Right cardiac atrium (tissue), 5 donors: ENCODE measurements at regions not wholly inside any gene's neighbourhood (a gene's known extent, or its start where the extent isn't known, plus 50 kb on each side); places are given as distances from the start of the nearest gene placed in this dataset.

Experiments
- ATAC-seq, 2 donors: fragments of 200-7000 bp; cut with Tn5 transposase; one replicate each; pipeline versions ENCODE4 v1.8.0 to v1.9.1; 2020; ENCODE audit warnings: moderate library complexity in 2 of 2, mild to moderate bottlenecking in 1 of 2
- DNase-seq, 3 donors: peaks; one replicate each; pipeline ENCODE4 v3.0.0-alpha.2; 2020
- H3K27ac ChIP-seq: one replicate; pipeline ENCODE4 v1.5.1; 2013; ENCODE audit warnings: mild to moderate bottlenecking, low read length, control low read depth, moderate library complexity
- H3K27me3 ChIP-seq: one replicate; pipeline ENCODE4 v1.6.1; 2013; ENCODE audit not compliant: control insufficient read depth, insufficient read depth
- H3K4me1 ChIP-seq: one replicate; pipeline ENCODE4 v1.6.1; 2013; ENCODE audit warnings: low read length; ENCODE audit not compliant: control insufficient read depth, insufficient read depth
- H3K4me3 ChIP-seq: one replicate; pipeline ENCODE4 v1.5.1; 2013; ENCODE audit warnings: low read length, control low read depth
- H3K9me3 ChIP-seq: one replicate; pipeline ENCODE4 v1.6.1; 2013; ENCODE audit warnings: low read length; ENCODE audit not compliant: control insufficient read depth
- WGBS: extraction: QIAGEN DNeasy Blood & Tissue Kit; methylation state at CpG from one replicate; pipeline ENCODE4 v1.1.7; 2013; 5-methylcytosine and 5-hydroxymethylcytosine counted together
- intact Hi-C, 4 donors: fragments of 100-400 bp; cut with DNase I; formaldehyde crosslinking; loops; one replicate each; pipeline versions ENCODE4 v1.11.0 to v1.14.0; 2022 to 2023
- donor health status: healthy with polysubstance abuse.
- donor health status: DM: no; HTN: yes; CAD: no.
- donor health status: DM: no; HTN: no; CAD: no.
- donor health status: DM: no; HTN: yes; CAD: no; lungs with severe emphysema.
- donor health status: DM: yes; HTN: yes; CAD: no.

DNA sequence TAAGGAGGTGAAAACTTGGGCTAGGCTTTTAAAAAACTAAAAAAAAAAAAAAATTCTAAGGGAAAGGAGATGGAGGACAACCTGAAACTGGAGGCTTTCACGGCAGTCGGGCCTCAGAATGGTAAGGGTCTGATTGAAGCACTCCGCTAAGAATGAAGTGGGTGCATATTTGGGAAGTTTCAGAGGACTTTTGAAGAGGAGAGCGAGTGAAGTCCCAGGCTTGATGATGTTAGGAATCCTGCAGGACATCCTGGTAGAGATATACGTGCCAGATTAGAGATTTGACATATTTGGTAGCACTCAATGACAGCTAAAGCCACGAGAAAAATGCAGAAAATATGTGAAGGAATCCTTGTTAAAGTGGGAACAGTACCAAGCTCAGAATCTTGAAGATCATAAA, 186.2 kb downstream of the SNAPC1 start:
- H3K9me3 ChIP-seq: no peaks in the 10 kb centered on the region
- 77% methylated on average over 6 of the region's 6 CpGs for WGBS
- intact Hi-C loops: no loop called here
- H3K4me3 ChIP-seq: no peak overlapping the region
- ATAC-seq (no peak), DNase-seq (no peak)
- no peaks in the 10 kb centered on the region for H3K27me3 ChIP-seq
- no peak overlapping the region for H3K27ac ChIP-seq
- no peaks in the 10 kb centered on the region for H3K4me1 ChIP-seq

DNA sequence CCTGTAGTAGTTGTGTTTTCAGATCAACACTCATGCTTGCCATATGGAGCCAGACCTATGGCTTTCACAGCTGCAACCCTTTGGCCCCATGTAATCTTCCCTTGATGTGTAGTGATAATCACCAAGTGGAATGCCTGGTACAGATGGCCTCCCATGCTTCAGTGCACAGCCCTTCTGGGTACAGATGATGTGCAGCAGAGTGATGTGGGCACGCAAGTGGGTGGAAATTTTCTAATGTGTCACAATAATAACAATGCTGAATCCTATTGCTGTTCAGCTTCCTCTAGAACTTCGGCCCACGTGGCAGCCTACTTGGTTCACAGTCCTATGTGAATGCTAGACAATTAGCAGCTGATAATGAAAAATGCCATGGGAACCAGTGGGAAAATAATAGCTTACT, 188.1 kb downstream of the SNAPC1 start:
- WGBS: 71% methylated on average over 3 of the region's 3 CpGs
- no peaks in the 10 kb centered on the region for H3K4me1 ChIP-seq
- H3K27ac ChIP-seq: no peak overlapping the region
- DNase-seq (no peak), ATAC-seq (no peak)
- H3K9me3 ChIP-seq: no peaks in the 10 kb centered on the region
- H3K27me3 ChIP-seq: no peaks in the 10 kb centered on the region
- no peak overlapping the region for H3K4me3 ChIP-seq
- intact Hi-C loops: no loop called here

DNA sequence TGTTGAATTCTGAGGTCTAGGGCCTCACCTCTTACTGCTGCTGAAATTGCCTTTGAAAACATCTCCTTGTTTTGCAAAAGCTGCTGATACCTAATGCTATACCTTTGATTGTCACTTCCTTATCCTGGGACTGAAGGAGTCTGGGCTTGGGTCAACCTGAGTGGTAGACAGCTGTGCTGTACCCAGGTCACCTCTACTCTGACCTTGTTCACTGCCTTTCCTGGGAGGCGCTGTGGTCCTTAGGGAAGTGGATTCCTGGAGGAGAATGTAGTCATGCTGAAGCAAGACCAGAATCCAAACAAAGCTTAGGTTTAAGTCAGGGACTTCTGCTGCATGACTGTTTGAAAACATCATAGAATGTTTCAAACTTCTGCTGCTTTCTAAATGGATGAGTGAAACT, 191.4 kb downstream of the SNAPC1 start:
- no peaks in the 10 kb centered on the region for H3K27me3 ChIP-seq
- ATAC-seq (no peak), DNase-seq (no peak)
- H3K4me3 ChIP-seq: no peak overlapping the region
- H3K4me1 ChIP-seq: no peaks in the 10 kb centered on the region
- intact Hi-C loops: no loop called here
- H3K27ac ChIP-seq: no peak overlapping the region
- H3K9me3 ChIP-seq: no peaks in the 10 kb centered on the region
- WGBS: 66% methylated on average over 1 of the region's 1 CpG

DNA sequence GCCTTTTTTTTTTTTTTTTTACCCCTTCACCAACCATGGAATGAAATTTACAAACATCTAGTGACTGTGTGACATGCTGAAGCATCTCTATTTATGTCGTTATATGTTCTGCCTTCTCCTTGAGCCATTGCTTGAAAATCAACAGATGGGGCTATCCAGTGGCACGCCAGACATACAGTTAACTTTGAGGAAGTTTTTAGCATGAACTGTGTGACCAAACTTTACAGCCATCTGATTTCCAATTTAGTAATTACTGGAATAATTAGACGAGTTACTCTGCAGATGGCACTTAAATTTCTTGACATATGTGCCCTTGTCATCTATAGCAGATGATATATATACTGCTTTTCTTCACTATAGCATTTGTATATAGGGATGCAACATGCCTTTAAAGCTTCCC, 192.1 kb downstream of the SNAPC1 start:
- Histone ChIP-seq H3K9me3 (no peaks in the 10 kb centered on the region), H3K4me3 (no peak overlapping the region), H3K4me1 (no peaks in the 10 kb centered on the region), H3K27me3 (no peaks in the 10 kb centered on the region), H3K27ac (no peak overlapping the region)
- ATAC-seq: no peak
- intact Hi-C loops: no loop called here
- DNase-seq: no peak
- WGBS: 73% methylated on average over 3 of the region's 3 CpGs

DNA sequence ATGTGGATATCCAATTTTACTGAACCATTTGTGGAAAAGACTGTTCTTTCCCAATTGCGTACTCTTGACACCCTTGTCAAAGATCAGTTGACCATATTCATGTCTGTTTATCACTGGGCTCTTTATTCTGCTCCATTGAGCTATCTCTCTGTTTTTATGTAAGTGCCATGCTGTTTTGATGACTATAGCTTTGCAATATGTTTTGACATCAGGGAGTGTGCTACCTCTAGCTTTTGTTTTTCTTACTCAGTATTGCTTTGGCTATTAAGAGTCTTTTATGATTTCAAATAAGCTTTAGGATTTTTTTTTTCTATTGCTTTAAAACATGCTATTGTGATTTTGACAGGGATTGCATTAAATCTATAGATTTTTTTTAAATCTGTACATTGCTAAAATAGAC, 194.3 kb downstream of the SNAPC1 start:
- no peak overlapping the region for H3K27ac ChIP-seq
- H3K27me3 ChIP-seq: no peaks in the 10 kb centered on the region
- DNase-seq (no peak), ATAC-seq (no peak)
- intact Hi-C loops: no loop called here
- no peaks in the 10 kb centered on the region for H3K4me1 ChIP-seq
- no peak overlapping the region for H3K4me3 ChIP-seq
- 75% methylated on average over 1 of the region's 1 CpG for WGBS
- H3K9me3 ChIP-seq: no peaks in the 10 kb centered on the region

DNA sequence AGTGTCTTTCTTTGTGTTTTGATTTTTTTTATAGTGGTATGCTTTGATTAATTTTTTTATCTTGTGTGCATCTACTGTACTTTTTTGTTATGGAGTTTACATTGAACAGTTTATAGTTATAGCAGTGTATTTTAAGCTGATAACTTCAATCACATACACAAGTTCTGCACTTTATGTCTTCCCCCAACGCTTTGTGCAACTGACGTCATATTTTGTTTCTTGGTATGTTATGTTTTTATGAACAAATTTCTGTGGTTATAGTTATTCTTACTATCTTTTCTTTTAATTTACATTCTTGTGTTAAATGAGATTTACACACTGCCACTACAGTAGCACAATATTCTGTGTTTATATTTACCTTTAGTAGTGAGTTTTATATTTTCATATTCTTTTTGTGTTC, 197.1 kb downstream of the SNAPC1 start:
- intact Hi-C loops: no loop called here
- 90% methylated on average over 2 of the region's 2 CpGs for WGBS
- ATAC-seq: no peak
- Histone ChIP-seq H3K27ac (no peak overlapping the region), H3K4me1 (no peaks in the 10 kb centered on the region), H3K4me3 (no peak overlapping the region), H3K27me3 (no peaks in the 10 kb centered on the region), H3K9me3 (no peaks in the 10 kb centered on the region)
- DNase-seq: no peak

DNA sequence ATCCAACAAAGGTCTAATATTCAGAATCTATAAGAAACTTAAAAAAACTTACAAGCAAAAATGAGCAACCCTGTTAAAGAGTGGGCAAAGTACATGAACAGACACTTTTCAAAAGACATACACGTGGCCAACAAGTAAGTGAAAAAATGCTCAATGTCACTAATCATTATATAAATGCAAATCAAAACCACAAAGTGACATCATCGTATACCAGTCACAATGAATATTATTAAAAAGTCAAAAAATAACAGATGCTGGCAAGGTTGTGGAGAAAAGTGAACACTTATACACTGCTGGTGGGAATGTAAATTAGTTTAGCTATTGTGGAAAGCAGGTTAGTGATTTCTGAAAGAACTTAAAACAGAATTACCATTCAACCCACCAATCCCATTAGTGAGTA, 199.1 kb downstream of the SNAPC1 start:
- H3K9me3 ChIP-seq: no peaks in the 10 kb centered on the region
- DNase-seq (no peak), ATAC-seq (no peak)
- H3K4me3 ChIP-seq: no peak overlapping the region
- 81% methylated on average over 2 of the region's 2 CpGs for WGBS
- no peaks in the 10 kb centered on the region for H3K27me3 ChIP-seq
- intact Hi-C loops: no loop called here
- no peaks in the 10 kb centered on the region for H3K4me1 ChIP-seq
- no peak overlapping the region for H3K27ac ChIP-seq

DNA sequence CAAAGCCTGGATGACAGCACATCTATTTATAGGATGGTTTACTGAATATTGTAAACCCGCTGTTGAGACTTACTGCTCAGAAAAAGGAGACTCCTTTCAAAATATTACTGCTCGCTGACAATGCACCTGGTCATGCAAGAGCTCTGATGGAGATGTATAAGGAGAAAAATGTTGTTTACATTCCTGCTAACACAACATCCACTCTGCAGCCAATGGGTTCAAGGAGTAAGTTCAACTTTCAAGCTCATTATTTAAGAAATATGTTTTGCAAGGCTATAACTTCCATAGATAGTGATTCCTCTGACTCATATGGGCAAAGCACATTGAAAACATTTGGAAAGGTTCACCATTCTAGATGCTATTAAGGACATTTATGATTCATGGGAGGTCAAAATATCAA, 201.7 kb downstream of the SNAPC1 start:
- no peaks in the 10 kb centered on the region for H3K27me3 ChIP-seq
- whole genome bisulfite sequencing: 81% methylated on average over 2 of the region's 2 CpGs
- H3K4me3 ChIP-seq: no peak overlapping the region
- H3K9me3 ChIP-seq: no peaks in the 10 kb centered on the region
- no peak overlapping the region for H3K27ac ChIP-seq
- ATAC-seq: no peak
- no peak for DNase-seq
- intact Hi-C loops: no loop called here
- no peaks in the 10 kb centered on the region for H3K4me1 ChIP-seq

DNA sequence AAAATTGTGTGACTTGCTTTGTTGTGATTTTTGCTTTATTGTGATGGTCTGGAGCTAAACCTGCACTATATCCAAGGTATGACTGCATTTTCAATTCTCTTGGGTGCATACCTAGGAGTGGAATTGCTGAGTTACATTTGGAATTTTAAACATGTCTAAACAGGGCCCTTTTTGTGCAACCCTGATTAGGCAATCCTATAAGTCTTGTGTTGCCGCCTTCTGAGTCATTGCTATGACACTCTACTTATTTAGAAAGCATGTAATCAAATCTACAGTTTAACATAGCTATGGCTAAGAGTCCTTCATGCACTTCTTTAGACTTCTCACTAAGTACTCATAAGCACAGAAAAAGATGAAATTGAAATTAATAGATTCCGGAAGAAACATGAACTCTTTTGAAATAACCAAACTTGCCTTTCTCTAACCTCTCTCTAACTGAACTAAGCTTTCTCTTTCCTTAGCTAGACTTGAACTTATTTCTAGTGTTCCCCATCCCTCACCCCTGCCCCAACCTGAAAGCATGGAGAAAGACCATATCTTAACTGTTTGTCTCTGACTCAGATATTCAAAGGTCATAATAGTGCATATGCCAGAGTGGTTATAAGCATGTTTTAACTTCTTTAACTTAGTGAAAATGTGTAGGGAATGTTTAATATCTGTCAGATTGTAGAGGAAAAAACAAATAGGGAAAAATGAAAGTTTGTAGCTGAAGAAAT, 203.0 kb downstream of the SNAPC1 start:
- no peaks in the 10 kb centered on the region for H3K9me3 ChIP-seq
- ATAC-seq (no peak), DNase-seq (no peak)
- no peak overlapping the region for H3K27ac ChIP-seq
- no peaks in the 10 kb centered on the region for H3K4me1 ChIP-seq
- no peaks in the 10 kb centered on the region for H3K27me3 ChIP-seq
- intact Hi-C loops: no loop called here
- no peak overlapping the region for H3K4me3 ChIP-seq
- WGBS: 84% methylated on average over 2 of the region's 2 CpGs

DNA sequence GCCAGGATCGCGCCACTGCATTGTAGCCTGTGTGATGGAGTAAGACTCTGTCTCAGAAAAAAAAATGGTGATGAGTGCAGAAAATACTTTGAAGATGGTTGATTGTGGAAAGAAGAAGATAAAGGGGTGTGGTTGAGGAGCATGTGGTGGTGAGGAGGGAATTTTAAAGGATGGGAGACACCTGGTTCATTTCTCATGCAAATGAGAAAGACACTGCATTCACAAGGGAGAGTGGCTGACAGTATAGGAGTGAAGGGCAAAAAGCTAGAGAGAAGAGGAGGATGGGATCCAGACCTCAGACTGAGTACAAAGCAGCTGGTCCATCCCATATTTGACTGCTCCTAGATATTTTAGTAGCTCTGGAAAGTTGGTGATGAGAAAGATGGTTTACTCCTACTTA, 206.0 kb downstream of the SNAPC1 start:
- ATAC-seq: no peak
- Histone ChIP-seq H3K4me3 (no peak overlapping the region), H3K27me3 (no peaks in the 10 kb centered on the region), H3K4me1 (no peaks in the 10 kb centered on the region), H3K27ac (no peak overlapping the region), H3K9me3 (no peaks in the 10 kb centered on the region)
- intact Hi-C loops: no loop called here
- WGBS: 90% methylated on average over 2 of the region's 2 CpGs
- DNase-seq: no peak

DNA sequence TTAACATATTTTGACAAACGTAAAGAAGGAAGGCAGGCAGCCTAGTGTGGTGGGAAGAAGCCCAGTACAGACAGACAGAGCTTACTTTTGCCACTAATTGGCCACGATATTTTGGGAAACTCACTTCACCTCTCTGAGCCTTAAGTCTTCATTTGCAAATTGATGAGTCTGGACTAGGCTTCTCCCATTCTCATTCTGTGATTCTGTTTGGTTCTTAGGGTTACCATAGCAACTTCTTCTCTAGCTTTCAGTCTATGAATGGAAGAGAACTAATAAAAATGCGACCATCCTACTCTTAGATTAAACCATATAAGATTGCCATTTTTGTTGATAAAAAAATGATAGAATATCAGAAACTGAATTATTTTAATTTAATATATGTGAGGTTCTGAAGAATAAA, 210.5 kb downstream of the SNAPC1 start:
- no peak overlapping the region for H3K27ac ChIP-seq
- 74% methylated on average over 3 of the region's 3 CpGs for WGBS
- DNase-seq (no peak), ATAC-seq (no peak)
- no peaks in the 10 kb centered on the region for H3K4me1 ChIP-seq
- no peak overlapping the region for H3K4me3 ChIP-seq
- intact Hi-C loops: no loop called here
- H3K27me3 ChIP-seq: no peaks in the 10 kb centered on the region
- H3K9me3 ChIP-seq: no peaks in the 10 kb centered on the region

DNA sequence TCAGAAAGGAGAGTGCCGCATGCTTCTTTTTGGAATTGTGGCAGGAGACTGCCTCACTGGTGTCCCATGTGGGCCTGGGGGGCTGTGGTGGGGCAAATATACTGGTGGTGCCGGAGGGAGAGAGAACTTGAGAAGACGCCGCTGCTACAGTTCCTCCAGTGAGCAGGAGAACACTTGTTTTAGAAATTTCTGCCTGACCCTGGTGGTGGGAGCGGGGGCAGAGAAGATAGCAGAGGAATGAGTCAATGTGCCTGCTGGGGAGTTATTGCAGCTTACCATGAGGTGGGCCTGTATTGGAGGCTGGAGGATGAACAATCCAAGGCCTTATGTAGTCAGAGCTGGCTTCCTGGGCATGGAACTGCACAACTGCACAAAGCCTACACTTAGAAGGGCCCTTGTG, 211.8 kb downstream of the SNAPC1 start:
- H3K4me3 ChIP-seq: no peak overlapping the region
- H3K4me1 ChIP-seq: no peaks in the 10 kb centered on the region
- intact Hi-C loops: no loop called here
- no peak overlapping the region for H3K27ac ChIP-seq
- no peak for ATAC-seq
- no peak for DNase-seq
- H3K27me3 ChIP-seq: no peaks in the 10 kb centered on the region
- WGBS: 90% methylated on average over 5 of the region's 5 CpGs
- no peaks in the 10 kb centered on the region for H3K9me3 ChIP-seq
